ENCODE measurements at regions not wholly inside any gene's neighbourhood (a gene's known extent, or its start where the extent isn't known, plus 50 kb on each side); places are given as distances from the start of the nearest gene placed in this dataset.
A peak's percentile ranks its signal among the peaks of the same experiment; 100 is the strongest.
"Not testable (repeated sequence)": the region's sequence is repeated elsewhere in the genome, so short reads cannot be mapped to it uniquely, and the experiment has no call there.

GRCh38 chr3:90180096-90180495 is 1072.7 kb downstream of the EPHA3 start:
- no peaks in the 10 kb centered on the region for H3K36me3 ChIP-seq (ENCODE audit: insufficient read depth, low read length)
- H3K4me1 ChIP-seq (ENCODE audit: insufficient read depth, low read length), result no peaks in the 10 kb centered on the region
- H3K9ac ChIP-seq (ENCODE audit: low read length), result no peak overlapping the region
- H3K4me3 ChIP-seq (ENCODE audit: low read depth in 1 of 2, low read length in 2 of 2), result no peak overlapping the region
- H3K27me3 ChIP-seq (ENCODE audit: control insufficient read depth in 1 of 2, insufficient read depth in 2 of 2, low read length in 2 of 2), result no peaks in the 10 kb centered on the region
- no peaks in the 10 kb centered on the region for H3K9me3 ChIP-seq (ENCODE audit: low read length)
- H3K27ac ChIP-seq (ENCODE audit: low read depth, low read length), result no peak overlapping the region

- H3K36me3 ChIP-seq (ENCODE audit: insufficient read depth, low read length), result no peaks in the 10 kb centered on the region
- no peaks in the 10 kb centered on the region for H3K9me3 ChIP-seq (ENCODE audit: low read length)
- H3K9ac ChIP-seq (ENCODE audit: low read length), result no peak overlapping the region
- H3K4me3 ChIP-seq (ENCODE audit: low read depth in 1 of 2, low read length in 2 of 2), result no peak overlapping the region
- no peaks in the 10 kb centered on the region for H3K27me3 ChIP-seq (ENCODE audit: control insufficient read depth in 1 of 2, insufficient read depth in 2 of 2, low read length in 2 of 2)
- H3K27ac ChIP-seq (ENCODE audit: low read depth, low read length), result no peak overlapping the region
- H3K4me1 ChIP-seq (ENCODE audit: insufficient read depth, low read length), result no peaks in the 10 kb centered on the region
Measured at GRCh38 chr3:90180543-90180942, 1073.1 kb downstream of the EPHA3 start.

- not testable (repeated sequence) for H3K9me3 ChIP-seq (ENCODE audit: low read length); H3K27me3 ChIP-seq (ENCODE audit: control insufficient read depth in 1 of 2, insufficient read depth in 2 of 2, low read length in 2 of 2); H3K9ac ChIP-seq (ENCODE audit: low read length); H3K27ac ChIP-seq (ENCODE audit: low read depth, low read length); H3K36me3 ChIP-seq (ENCODE audit: insufficient read depth, low read length); H3K4me1 ChIP-seq (ENCODE audit: insufficient read depth, low read length)
- H3K4me3 ChIP-seq (ENCODE audit: low read depth in 1 of 2, low read length in 2 of 2), result peak overlapping the region in 1 of 2 donors; percentile 32
Measured at GRCh38 chr3:90182291-90182976, 1075.0 kb downstream of the EPHA3 start.

- no peaks in the 10 kb centered on the region for H3K36me3 ChIP-seq (ENCODE audit: insufficient read depth, low read length)
- H3K9me3 ChIP-seq (ENCODE audit: low read length), result no peaks in the 10 kb centered on the region
- H3K27me3 ChIP-seq (ENCODE audit: control insufficient read depth in 1 of 2, insufficient read depth in 2 of 2, low read length in 2 of 2), result no peaks in the 10 kb centered on the region
- H3K9ac ChIP-seq (ENCODE audit: low read length), result no peak overlapping the region
- no peak overlapping the region for H3K27ac ChIP-seq (ENCODE audit: low read depth, low read length)
- no peak overlapping the region for H3K4me3 ChIP-seq (ENCODE audit: low read depth in 1 of 2, low read length in 2 of 2)
- no peaks in the 10 kb centered on the region for H3K4me1 ChIP-seq (ENCODE audit: insufficient read depth, low read length)
Measured at GRCh38 chr3:90184861-90185260, 1077.4 kb downstream of the EPHA3 start.

- H3K4me3 ChIP-seq (ENCODE audit: low read depth in 1 of 2, low read length in 2 of 2); H3K4me1 ChIP-seq (ENCODE audit: insufficient read depth, low read length); H3K9ac ChIP-seq (ENCODE audit: low read length); H3K36me3 ChIP-seq (ENCODE audit: insufficient read depth, low read length); H3K27me3 ChIP-seq (ENCODE audit: control insufficient read depth in 1 of 2, insufficient read depth in 2 of 2, low read length in 2 of 2); H3K27ac ChIP-seq (ENCODE audit: low read depth, low read length); H3K9me3 ChIP-seq (ENCODE audit: low read length): not testable (repeated sequence)
Measured at GRCh38 chr3:90197383-90197782, 1090.0 kb downstream of the EPHA3 start.

- H3K9me3 ChIP-seq (ENCODE audit: low read length); H3K4me3 ChIP-seq (ENCODE audit: low read depth in 1 of 2, low read length in 2 of 2); H3K9ac ChIP-seq (ENCODE audit: low read length); H3K27me3 ChIP-seq (ENCODE audit: control insufficient read depth in 1 of 2, insufficient read depth in 2 of 2, low read length in 2 of 2); H3K27ac ChIP-seq (ENCODE audit: low read depth, low read length); H3K36me3 ChIP-seq (ENCODE audit: insufficient read depth, low read length); H3K4me1 ChIP-seq (ENCODE audit: insufficient read depth, low read length): not testable (repeated sequence)
Measured at GRCh38 chr3:90202931-90203330, 1095.5 kb downstream of the EPHA3 start.

DNA sequence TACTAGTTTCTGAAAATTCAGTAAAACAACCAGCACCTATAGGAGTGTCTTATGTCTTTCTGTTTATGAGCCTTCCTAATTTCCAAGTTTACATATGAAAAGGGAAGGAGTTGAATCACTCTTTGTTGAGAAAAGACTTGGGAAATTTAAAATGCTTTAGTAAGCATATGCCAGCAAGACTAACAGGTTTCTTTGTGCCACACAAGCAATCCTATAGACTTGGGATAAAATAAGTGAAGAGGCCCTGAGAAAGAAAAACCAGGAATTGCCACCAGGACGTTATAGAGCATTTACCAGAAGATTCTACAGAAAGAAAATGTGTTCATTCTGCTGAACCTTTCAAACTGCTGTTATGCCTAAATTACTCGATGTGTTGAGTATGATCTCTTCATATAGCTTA is 1099.1 kb downstream of the EPHA3 start:
- H3K27ac ChIP-seq (ENCODE audit: low read depth, low read length); H3K9ac ChIP-seq (ENCODE audit: low read length); H3K4me1 ChIP-seq (ENCODE audit: insufficient read depth, low read length): not testable (repeated sequence)

DNA sequence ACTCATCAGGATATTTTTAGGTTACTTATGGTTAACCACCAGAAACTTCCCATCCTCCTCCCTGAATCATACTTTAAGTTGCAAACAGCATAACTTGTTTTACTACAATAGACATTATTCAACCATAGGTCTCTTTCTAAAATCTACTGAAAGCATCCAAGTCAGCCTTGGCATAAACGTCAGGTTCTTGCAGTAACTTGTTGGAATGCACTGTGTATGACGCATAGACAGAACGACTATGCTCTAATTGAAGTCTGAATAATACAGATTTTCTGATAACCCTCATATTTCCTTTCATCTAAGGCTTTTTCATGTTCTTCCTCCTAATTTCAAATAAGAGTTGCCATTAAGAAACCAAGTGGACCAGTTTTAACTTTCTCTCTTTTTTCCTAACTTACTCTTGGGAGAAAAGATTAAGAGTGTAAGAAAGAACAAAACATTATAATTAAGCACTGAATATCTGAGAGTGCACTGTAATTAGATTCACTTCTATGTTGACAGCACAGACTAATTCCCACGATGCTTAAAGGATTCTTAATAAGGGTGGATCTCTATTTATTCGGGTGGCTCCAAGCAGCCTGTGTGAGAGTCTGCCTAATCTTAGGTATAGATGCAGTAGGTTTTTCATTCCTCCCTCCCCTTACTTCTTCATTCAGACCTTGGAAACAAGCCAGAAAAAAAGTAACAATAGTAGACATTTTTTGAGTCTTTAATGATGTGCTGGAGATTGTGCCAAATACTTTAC is 1100.1 kb downstream of the EPHA3 start:
- H3K36me3 ChIP-seq (ENCODE audit: insufficient read depth, low read length); H3K4me1 ChIP-seq (ENCODE audit: insufficient read depth, low read length); H3K4me3 ChIP-seq (ENCODE audit: low read depth in 1 of 2, low read length in 2 of 2); H3K27me3 ChIP-seq (ENCODE audit: control insufficient read depth in 1 of 2, insufficient read depth in 2 of 2, low read length in 2 of 2); H3K9me3 ChIP-seq (ENCODE audit: low read length); H3K27ac ChIP-seq (ENCODE audit: low read depth, low read length); H3K9ac ChIP-seq (ENCODE audit: low read length): not testable (repeated sequence)

More for the DNA sequence above, 1099.1 kb downstream of the EPHA3 start:
- H3K9me3 ChIP-seq (ENCODE audit: low read length); H3K27me3 ChIP-seq (ENCODE audit: control insufficient read depth in 1 of 2, insufficient read depth in 2 of 2, low read length in 2 of 2); H3K4me3 ChIP-seq (ENCODE audit: low read depth in 1 of 2, low read length in 2 of 2); H3K36me3 ChIP-seq (ENCODE audit: insufficient read depth, low read length): not testable (repeated sequence)

DNA sequence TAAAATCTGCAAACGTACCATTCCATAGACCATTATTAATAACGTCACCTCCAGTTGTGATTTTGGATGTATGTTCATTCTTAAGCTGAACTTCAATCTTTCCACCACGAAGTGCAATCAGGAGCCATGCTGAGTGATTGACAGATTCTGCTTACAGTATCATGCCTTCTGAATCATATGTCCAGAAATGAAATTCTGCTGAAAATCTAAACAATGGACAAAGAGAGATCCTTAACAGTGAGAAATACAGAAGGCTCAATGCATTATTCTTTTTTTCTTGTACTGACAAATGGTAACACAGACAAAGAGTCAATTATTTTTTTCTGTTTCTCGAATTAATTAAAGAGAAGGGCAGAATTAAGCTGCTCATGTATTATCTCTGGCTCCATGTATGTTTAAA is 1114.5 kb downstream of the EPHA3 start:
- Histone ChIP-seq H3K9ac (ENCODE audit: low read length) (no peak overlapping the region), H3K27me3 (ENCODE audit: control insufficient read depth in 1 of 2, insufficient read depth in 2 of 2, low read length in 2 of 2) (no peaks in the 10 kb centered on the region), H3K27ac (ENCODE audit: low read depth, low read length) (no peak overlapping the region), H3K4me3 (ENCODE audit: low read depth in 1 of 2, low read length in 2 of 2) (no peak overlapping the region), H3K4me1 (ENCODE audit: insufficient read depth, low read length) (no peaks in the 10 kb centered on the region), H3K36me3 (ENCODE audit: insufficient read depth, low read length) (no peaks in the 10 kb centered on the region), H3K9me3 (ENCODE audit: low read length) (no peaks in the 10 kb centered on the region)

DNA sequence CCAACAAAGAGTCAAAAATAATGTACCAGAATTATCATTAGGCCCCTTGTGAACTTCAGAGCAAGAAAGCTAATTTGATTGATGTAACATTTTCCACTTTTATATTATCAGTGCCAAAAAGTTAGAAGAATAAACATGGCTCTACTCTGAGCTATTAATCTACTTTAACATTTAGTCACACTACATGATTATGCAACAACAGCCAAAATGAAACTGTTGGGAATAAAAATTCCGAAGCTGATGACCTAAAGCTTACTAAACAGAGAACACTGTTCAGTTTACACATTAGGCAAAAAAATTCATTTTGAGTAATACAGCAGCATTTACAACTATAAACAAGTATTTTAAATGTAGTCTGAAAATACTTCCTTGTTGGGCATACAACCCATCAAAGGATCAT is 1134.1 kb downstream of the EPHA3 start:
- no peaks in the 10 kb centered on the region for H3K27me3 ChIP-seq (ENCODE audit: control insufficient read depth in 1 of 2, insufficient read depth in 2 of 2, low read length in 2 of 2)
- no peaks in the 10 kb centered on the region for H3K4me1 ChIP-seq (ENCODE audit: insufficient read depth, low read length)
- no peak overlapping the region for H3K9ac ChIP-seq (ENCODE audit: low read length)
- no peaks in the 10 kb centered on the region for H3K36me3 ChIP-seq (ENCODE audit: insufficient read depth, low read length)
- H3K27ac ChIP-seq (ENCODE audit: low read depth, low read length), result no peak overlapping the region
- no peak overlapping the region for H3K4me3 ChIP-seq (ENCODE audit: low read depth in 1 of 2, low read length in 2 of 2)
- no peaks in the 10 kb centered on the region for H3K9me3 ChIP-seq (ENCODE audit: low read length)

- H3K9me3 ChIP-seq (ENCODE audit: low read length), result no peaks in the 10 kb centered on the region
- no peaks in the 10 kb centered on the region for H3K36me3 ChIP-seq (ENCODE audit: insufficient read depth, low read length)
- no peaks in the 10 kb centered on the region for H3K4me1 ChIP-seq (ENCODE audit: insufficient read depth, low read length)
- no peak overlapping the region for H3K4me3 ChIP-seq (ENCODE audit: low read depth in 1 of 2, low read length in 2 of 2)
- H3K9ac ChIP-seq (ENCODE audit: low read length), result no peak overlapping the region
- H3K27ac ChIP-seq (ENCODE audit: low read depth, low read length), result no peak overlapping the region
- H3K27me3 ChIP-seq (ENCODE audit: control insufficient read depth in 1 of 2, insufficient read depth in 2 of 2, low read length in 2 of 2), result no peaks in the 10 kb centered on the region
Measured at GRCh38 chr3:90253131-90253530, 1145.7 kb downstream of the EPHA3 start.
